ENCODE measurements at regions not wholly inside any gene's neighbourhood (a gene's known extent, or its start where the extent isn't known, plus 50 kb on each side); places are given as distances from the start of the nearest gene placed in this dataset.

- Histone ChIP-seq H3K27ac (no peak overlapping the region), H3K4me1 (no peaks in the 10 kb centered on the region), H3K9me3 (no peaks in the 10 kb centered on the region), H3K4me3 (no peak overlapping the region), H3K27me3 (no peaks in the 10 kb centered on the region), H3K36me3 (no peaks in the 10 kb centered on the region)
- TF ChIP-seq POLR2A (IDR thresholded peaks at IDR 0.05), result no peak
- no peak for TF ChIP-seq CTCF (IDR thresholded peaks at IDR 0.05)
- ATAC-seq (no peak), DNase-seq (no peak)
- intact Hi-C loops (cut with DNase I), result no loop called here
- 64% methylated on average over 1 of the region's 1 CpG for WGBS (ENCODE audit: insufficient coverage, low coverage, low lambda C conversion rate, missing lambda C conversion rate)
These were observed 240.0 kb upstream of the RHOBTB1 start for GRCh38 chr10:61183967-61184366.

- Histone ChIP-seq H3K4me1 (no peaks in the 10 kb centered on the region), H3K27me3 (no peaks in the 10 kb centered on the region), H3K36me3 (no peaks in the 10 kb centered on the region), H3K4me3 (no peak overlapping the region), H3K9me3 (no peaks in the 10 kb centered on the region), H3K27ac (no peak overlapping the region)
- WGBS (ENCODE audit: insufficient coverage, low coverage, low lambda C conversion rate, missing lambda C conversion rate), result 78% methylated on average over 3 of the region's 3 CpGs
- DNase-seq (no peak), ATAC-seq (no peak)
- intact Hi-C loops (cut with DNase I), result no loop called here
- no peak for TF ChIP-seq POLR2A (IDR thresholded peaks at IDR 0.05)
- TF ChIP-seq CTCF (IDR thresholded peaks at IDR 0.05), result no peak
These were observed 237.8 kb upstream of the RHOBTB1 start for GRCh38 chr10:61181832-61182231.

GRCh38 chr10:61179771-61180170 is 235.8 kb upstream of the RHOBTB1 start:
- TF ChIP-seq CTCF (IDR thresholded peaks at IDR 0.05), result no peak
- TF ChIP-seq POLR2A (IDR thresholded peaks at IDR 0.05), result no peak
- ATAC-seq (no peak), DNase-seq (no peak)
- WGBS (ENCODE audit: insufficient coverage, low coverage, low lambda C conversion rate, missing lambda C conversion rate), result 13% methylated on average over 3 of the region's 3 CpGs
- intact Hi-C loops (cut with DNase I), result no loop called here
- Histone ChIP-seq H3K27me3 (no peaks in the 10 kb centered on the region), H3K9me3 (no peaks in the 10 kb centered on the region), H3K4me1 (no peaks in the 10 kb centered on the region), H3K4me3 (no peak overlapping the region), H3K36me3 (no peaks in the 10 kb centered on the region), H3K27ac (no peak overlapping the region)

DNA sequence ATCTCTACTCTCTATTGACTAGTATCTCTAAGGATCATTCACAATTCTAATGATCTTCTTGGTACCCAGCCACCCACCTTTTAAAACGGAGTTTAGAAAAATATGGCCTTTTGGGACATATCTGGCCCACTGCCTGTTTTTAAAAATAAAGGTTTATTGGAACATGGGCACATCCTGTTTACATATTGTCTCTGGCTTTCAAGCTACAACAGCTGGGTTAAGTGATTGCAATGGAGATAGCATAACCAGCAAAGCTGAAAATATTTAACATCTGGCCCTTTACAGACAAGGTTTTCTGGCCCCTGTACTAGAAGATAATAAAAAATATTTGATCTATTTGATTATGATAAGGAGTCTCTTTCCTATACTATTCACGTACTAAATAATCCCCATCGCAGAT is 232.4 kb upstream of the RHOBTB1 start:
- no peak overlapping the region for H3K27ac ChIP-seq
- no peak overlapping the region for H3K4me3 ChIP-seq
- 36% methylated on average over 3 of the region's 3 CpGs for WGBS (ENCODE audit: insufficient coverage, low coverage, low lambda C conversion rate, missing lambda C conversion rate)
- intact Hi-C loops (cut with DNase I), result no loop called here
- no peak for ATAC-seq
- no peak for DNase-seq
- TF ChIP-seq CTCF (IDR thresholded peaks at IDR 0.05), result no peak
- no peak for TF ChIP-seq POLR2A (IDR thresholded peaks at IDR 0.05)
- no peaks in the 10 kb centered on the region for H3K36me3 ChIP-seq
- no peaks in the 10 kb centered on the region for H3K27me3 ChIP-seq
- H3K9me3 ChIP-seq, result no peaks in the 10 kb centered on the region
- H3K4me1 ChIP-seq, result no peaks in the 10 kb centered on the region

- H3K4me3 ChIP-seq, result no peak overlapping the region
- H3K27ac ChIP-seq, result no peak overlapping the region
- H3K27me3 ChIP-seq, result no peaks in the 10 kb centered on the region
- TF ChIP-seq CTCF (IDR thresholded peaks at IDR 0.05) (no peak), POLR2A (IDR thresholded peaks at IDR 0.05) (no peak)
- no peaks in the 10 kb centered on the region for H3K4me1 ChIP-seq
- no peak for DNase-seq
- H3K36me3 ChIP-seq, result no peaks in the 10 kb centered on the region
- no peaks in the 10 kb centered on the region for H3K9me3 ChIP-seq
- ATAC-seq, result no peak
- intact Hi-C loops (cut with DNase I), result no loop called here
These were observed 231.3 kb upstream of the RHOBTB1 start for GRCh38 chr10:61175316-61175715.

All from right lobe of liver (tissue), 6 donors.